Cardiac muscle cell (in vitro differentiated cells and primary cell): ENCODE measurements at regions not wholly inside any gene's neighbourhood (a gene's known extent, or its start where the extent isn't known, plus 50 kb on each side); places are given as distances from the start of the nearest gene placed in this dataset.

Experiments used
- DNase-seq, 2 donors: peaks; one replicate each; pipeline versions ENCODE4 v3.0.0 to v3.0.0-alpha.2; 2010 to 2017; ENCODE audit warnings: low read depth in 1 of 2, low spot score in 1 of 2
- H3K27ac ChIP-seq: fragments of 200-600 bp; sonication (generic); 2 replicates; pipeline ENCODE4 v1.5.1; 2016
- H3K27me3 ChIP-seq: fragments of 200-600 bp; sonication (generic); 2 replicates; pipeline ENCODE4 v1.6.0; 2016; ENCODE audit warnings: control low read depth
- H3K36me3 ChIP-seq: fragments of 200-600 bp; sonication (generic); 2 replicates; pipeline ENCODE4 v1.5.1; 2016; ENCODE audit warnings: control low read depth
- H3K4me1 ChIP-seq: fragments of 200-600 bp; sonication (generic); 2 replicates; pipeline ENCODE4 v1.8.1; 2017; ENCODE audit warnings: low read depth, mild to moderate bottlenecking, mixed run types
- H3K4me3 ChIP-seq: fragments of 200-600 bp; sonication (generic); 2 replicates; pipeline ENCODE4 v1.5.1; 2016; ENCODE audit warnings: mild to moderate bottlenecking
- H3K9me3 ChIP-seq: fragments of 200-600 bp; sonication (generic); 2 replicates; pipeline ENCODE4 v1.5.1; 2017; ENCODE audit warnings: low read depth, mild to moderate bottlenecking, control low read depth
- TF ChIP-seq, protein P1 (sequence below): IDR thresholded peaks from 2 replicates; pipeline ENCODE4 v1.5.1; 2012; ENCODE audit warnings: low read depth, mild to moderate bottlenecking, low read length

- no peaks in the 10 kb centered on the region for H3K4me1 ChIP-seq
- no peak overlapping the region for H3K4me3 ChIP-seq
- TF ChIP-seq, protein P1, sequence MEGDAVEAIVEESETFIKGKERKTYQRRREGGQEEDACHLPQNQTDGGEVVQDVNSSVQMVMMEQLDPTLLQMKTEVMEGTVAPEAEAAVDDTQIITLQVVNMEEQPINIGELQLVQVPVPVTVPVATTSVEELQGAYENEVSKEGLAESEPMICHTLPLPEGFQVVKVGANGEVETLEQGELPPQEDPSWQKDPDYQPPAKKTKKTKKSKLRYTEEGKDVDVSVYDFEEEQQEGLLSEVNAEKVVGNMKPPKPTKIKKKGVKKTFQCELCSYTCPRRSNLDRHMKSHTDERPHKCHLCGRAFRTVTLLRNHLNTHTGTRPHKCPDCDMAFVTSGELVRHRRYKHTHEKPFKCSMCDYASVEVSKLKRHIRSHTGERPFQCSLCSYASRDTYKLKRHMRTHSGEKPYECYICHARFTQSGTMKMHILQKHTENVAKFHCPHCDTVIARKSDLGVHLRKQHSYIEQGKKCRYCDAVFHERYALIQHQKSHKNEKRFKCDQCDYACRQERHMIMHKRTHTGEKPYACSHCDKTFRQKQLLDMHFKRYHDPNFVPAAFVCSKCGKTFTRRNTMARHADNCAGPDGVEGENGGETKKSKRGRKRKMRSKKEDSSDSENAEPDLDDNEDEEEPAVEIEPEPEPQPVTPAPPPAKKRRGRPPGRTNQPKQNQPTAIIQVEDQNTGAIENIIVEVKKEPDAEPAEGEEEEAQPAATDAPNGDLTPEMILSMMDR, result no peak
- H3K9me3 ChIP-seq, result no peaks in the 10 kb centered on the region
- H3K27me3 ChIP-seq, result no peaks in the 10 kb centered on the region
- no peak overlapping the region for H3K27ac ChIP-seq
- no peak for DNase-seq
- no peaks in the 10 kb centered on the region for H3K36me3 ChIP-seq
Measured at GRCh38 chr16:65888201-65888600, 478.3 kb upstream of the CDH5 start.

DNA sequence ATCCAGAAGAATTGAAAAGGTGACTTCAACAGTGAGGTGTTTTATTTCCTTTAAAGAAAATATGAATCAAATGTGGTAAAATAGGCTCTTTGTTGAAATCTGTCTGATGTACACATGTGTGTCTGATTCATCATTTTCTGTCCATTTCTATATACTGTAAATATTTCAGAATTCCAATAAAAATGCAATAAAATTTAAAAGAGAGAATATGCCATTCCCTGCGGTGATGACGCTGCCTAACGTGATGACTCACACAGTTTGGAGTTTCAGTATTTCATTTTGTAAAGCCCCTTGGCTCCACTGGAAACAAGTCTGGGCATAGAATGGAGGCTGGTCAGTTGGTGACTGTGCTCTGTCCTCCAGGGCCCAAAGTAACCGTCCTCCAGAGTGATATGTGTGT lies 482.5 kb upstream of the CDH5 start:
- Histone ChIP-seq H3K4me3 (no peak overlapping the region), H3K27ac (no peak overlapping the region), H3K27me3 (no peaks in the 10 kb centered on the region), H3K4me1 (no peaks in the 10 kb centered on the region), H3K9me3 (no peaks in the 10 kb centered on the region), H3K36me3 (no peaks in the 10 kb centered on the region)
- no peak for DNase-seq
- TF ChIP-seq, protein P1, result no peak

DNA sequence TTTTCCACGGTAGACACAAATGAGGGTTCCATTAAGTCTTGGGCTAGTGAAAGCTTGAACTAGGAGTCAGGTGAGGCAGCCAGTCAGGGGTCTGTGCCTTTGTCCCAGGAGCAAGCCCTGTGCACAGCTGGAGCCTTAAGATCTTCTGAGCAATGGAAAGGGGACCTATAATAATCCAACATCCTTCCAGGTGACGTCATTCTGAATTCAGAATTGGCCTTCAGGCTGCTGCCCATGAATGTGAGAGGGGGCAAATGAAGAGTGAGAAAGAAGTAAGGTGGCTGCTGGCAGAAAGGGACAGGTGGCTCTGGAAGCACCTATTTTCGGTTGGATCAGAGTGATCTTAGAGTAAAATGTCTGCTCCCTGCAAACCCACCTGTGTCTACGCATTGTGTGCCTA lies 488.1 kb upstream of the CDH5 start:
- no peaks in the 10 kb centered on the region for H3K9me3 ChIP-seq
- no peaks in the 10 kb centered on the region for H3K4me1 ChIP-seq
- no peak overlapping the region for H3K4me3 ChIP-seq
- TF ChIP-seq, protein P1, result no peak
- no peaks in the 10 kb centered on the region for H3K27me3 ChIP-seq
- H3K36me3 ChIP-seq, result no peaks in the 10 kb centered on the region
- no peak for DNase-seq
- no peak overlapping the region for H3K27ac ChIP-seq

DNA sequence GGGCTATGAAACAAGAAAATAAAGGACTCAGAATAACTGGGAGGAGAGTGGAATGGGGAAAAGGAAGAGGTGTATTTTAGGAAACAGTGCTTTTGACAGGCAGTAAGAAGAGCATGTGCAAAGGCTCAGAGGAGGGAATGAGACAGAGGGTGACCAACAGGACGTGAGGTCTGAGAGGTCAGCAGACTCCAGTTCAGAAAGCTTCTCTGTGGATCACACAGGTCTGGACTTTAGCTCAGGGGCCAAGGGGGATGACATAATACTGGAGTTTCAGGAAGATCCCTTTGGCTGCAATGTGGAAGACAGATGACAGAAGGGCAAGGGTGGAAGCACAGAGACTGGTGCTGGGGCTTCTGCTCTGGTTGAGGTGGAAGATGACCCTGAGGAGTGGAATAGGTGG lies 489.9 kb upstream of the CDH5 start:
- Histone ChIP-seq H3K27ac (no peak overlapping the region), H3K9me3 (no peaks in the 10 kb centered on the region), H3K36me3 (no peaks in the 10 kb centered on the region), H3K27me3 (no peaks in the 10 kb centered on the region), H3K4me1 (no peaks in the 10 kb centered on the region), H3K4me3 (no peak overlapping the region)
- no peak for DNase-seq
- TF ChIP-seq, protein P1, result no peak

DNA sequence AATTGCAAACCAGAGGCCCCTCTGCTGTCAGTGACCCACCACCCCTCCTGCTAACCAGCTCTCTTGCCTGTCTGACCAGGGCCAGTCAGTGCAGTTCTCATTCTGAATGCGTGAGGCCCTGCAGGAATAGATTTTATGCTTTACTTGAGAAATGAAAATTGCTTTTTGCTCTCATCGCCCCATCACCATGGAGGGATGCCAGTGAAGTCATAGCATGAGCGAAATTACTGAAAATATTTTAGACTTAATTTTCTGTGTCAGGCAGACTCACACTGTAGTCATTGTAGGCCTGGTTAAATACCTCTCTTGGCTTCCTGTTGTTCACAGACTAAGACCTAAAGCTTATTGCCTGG lies 490.5 kb upstream of the CDH5 start:
- TF ChIP-seq, protein P1, result no peak
- no peak for DNase-seq
- no peak overlapping the region for H3K27ac ChIP-seq

More for the DNA sequence above, 490.5 kb upstream of the CDH5 start:
- Histone ChIP-seq H3K27me3 (no peaks in the 10 kb centered on the region), H3K36me3 (no peaks in the 10 kb centered on the region), H3K9me3 (no peaks in the 10 kb centered on the region), H3K4me1 (no peaks in the 10 kb centered on the region), H3K4me3 (no peak overlapping the region)
